ENCODE measurements at regions not wholly inside any gene's neighbourhood (a gene's known extent, or its start where the extent isn't known, plus 50 kb on each side); places are given as distances from the start of the nearest gene placed in this dataset.

DNA sequence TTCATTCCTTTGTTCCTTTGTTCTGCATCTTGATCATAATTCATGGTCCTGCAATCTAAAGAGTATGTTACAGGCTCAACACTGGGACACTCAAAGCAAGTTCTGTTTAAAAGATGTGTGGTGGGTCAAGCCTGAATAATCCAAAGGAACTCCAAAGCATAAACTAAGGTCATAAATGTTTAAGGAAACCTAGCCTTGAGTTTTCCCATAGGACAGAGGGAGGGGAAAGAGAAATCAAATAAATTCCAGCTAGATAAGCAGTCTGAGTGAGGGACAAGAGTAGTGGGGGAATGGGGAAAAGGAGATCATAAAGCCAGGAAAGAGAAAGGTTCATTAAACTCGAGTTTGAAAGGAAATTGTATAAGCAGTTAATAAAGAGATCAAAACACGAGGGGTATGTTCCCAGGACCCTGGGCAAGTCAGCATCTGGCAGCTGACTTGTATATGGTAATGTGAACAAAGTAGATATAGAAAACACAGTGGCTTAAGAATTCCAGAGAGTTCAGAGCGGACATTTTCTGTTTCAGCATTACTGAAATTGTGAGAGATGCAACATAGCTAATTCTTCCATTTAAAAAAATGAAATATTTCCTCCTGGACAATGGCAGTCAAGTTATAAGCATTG lies 125.8 kb upstream of the EDNRA start:
- H3K9ac ChIP-seq (ENCODE audit: low read length), result no peak overlapping the region
- no peaks in the 10 kb centered on the region for H4K20me1 ChIP-seq (ENCODE audit: insufficient read depth, low read length)
- no peaks in the 10 kb centered on the region for H3K9me3 ChIP-seq (ENCODE audit: insufficient read depth, low read length)
- no peak overlapping the region for H2AFZ ChIP-seq (ENCODE audit: low read depth, low read length)
- H3K4me2 ChIP-seq (ENCODE audit: low read length), result no peak overlapping the region
- H3K27ac ChIP-seq (ENCODE audit: low read length), result no peak overlapping the region
- H3K4me1 ChIP-seq (ENCODE audit: low read length), result no peaks in the 10 kb centered on the region
- H3K4me3 ChIP-seq (ENCODE audit: low read length), result no peak overlapping the region
- H3K27me3 ChIP-seq (ENCODE audit: low read depth, low read length), result no peaks in the 10 kb centered on the region
- H3K79me2 ChIP-seq (ENCODE audit: low read length), result no peaks in the 10 kb centered on the region
- TF ChIP-seq EZH2phosphoT487 (IDR thresholded peaks at IDR 0.05; ENCODE audit: low read depth), result no peak
- TF ChIP-seq, protein P1, sequence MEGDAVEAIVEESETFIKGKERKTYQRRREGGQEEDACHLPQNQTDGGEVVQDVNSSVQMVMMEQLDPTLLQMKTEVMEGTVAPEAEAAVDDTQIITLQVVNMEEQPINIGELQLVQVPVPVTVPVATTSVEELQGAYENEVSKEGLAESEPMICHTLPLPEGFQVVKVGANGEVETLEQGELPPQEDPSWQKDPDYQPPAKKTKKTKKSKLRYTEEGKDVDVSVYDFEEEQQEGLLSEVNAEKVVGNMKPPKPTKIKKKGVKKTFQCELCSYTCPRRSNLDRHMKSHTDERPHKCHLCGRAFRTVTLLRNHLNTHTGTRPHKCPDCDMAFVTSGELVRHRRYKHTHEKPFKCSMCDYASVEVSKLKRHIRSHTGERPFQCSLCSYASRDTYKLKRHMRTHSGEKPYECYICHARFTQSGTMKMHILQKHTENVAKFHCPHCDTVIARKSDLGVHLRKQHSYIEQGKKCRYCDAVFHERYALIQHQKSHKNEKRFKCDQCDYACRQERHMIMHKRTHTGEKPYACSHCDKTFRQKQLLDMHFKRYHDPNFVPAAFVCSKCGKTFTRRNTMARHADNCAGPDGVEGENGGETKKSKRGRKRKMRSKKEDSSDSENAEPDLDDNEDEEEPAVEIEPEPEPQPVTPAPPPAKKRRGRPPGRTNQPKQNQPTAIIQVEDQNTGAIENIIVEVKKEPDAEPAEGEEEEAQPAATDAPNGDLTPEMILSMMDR (IDR thresholded peaks at IDR 0.05; ENCODE audit: low read depth, low read length), result no peak
- H3K36me3 ChIP-seq (replicated peaks; ENCODE audit: low read depth, low read length), result no peaks in the 10 kb centered on the region

DNA sequence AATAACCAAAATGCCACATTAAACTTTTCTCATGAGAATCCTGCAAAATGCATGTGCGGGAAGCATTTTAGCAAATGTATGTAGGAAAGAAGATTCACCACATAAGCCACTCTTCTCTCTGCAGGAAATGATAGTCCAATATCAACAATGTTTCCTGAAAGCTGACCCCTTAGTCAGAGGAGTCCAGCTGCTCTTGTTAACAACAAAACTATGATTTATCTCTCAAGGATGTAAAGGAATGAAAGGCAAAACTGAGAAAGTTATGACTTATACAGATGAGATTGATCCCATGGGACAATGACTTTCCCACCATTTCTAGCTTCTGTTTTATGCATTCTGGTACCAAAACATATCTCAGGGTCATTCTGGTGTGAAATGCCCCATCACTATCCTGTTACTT lies 125.0 kb upstream of the EDNRA start:
- Histone ChIP-seq H3K36me3 (replicated peaks; ENCODE audit: low read depth, low read length) (no peaks in the 10 kb centered on the region), H3K9ac (ENCODE audit: low read length) (no peak overlapping the region), H3K27ac (ENCODE audit: low read length) (no peak overlapping the region), H3K4me2 (ENCODE audit: low read length) (no peak overlapping the region), H3K79me2 (ENCODE audit: low read length) (no peaks in the 10 kb centered on the region), H3K4me1 (ENCODE audit: low read length) (no peaks in the 10 kb centered on the region), H3K4me3 (ENCODE audit: low read length) (no peak overlapping the region), H3K27me3 (ENCODE audit: low read depth, low read length) (no peaks in the 10 kb centered on the region), H4K20me1 (ENCODE audit: insufficient read depth, low read length) (no peaks in the 10 kb centered on the region), H3K9me3 (ENCODE audit: insufficient read depth, low read length) (no peaks in the 10 kb centered on the region), H2AFZ (ENCODE audit: low read depth, low read length) (no peak overlapping the region)
- TF ChIP-seq EZH2phosphoT487 (IDR thresholded peaks at IDR 0.05; ENCODE audit: low read depth), result no peak
- TF ChIP-seq, protein P1 (IDR thresholded peaks at IDR 0.05; ENCODE audit: low read depth, low read length), result no peak

DNA sequence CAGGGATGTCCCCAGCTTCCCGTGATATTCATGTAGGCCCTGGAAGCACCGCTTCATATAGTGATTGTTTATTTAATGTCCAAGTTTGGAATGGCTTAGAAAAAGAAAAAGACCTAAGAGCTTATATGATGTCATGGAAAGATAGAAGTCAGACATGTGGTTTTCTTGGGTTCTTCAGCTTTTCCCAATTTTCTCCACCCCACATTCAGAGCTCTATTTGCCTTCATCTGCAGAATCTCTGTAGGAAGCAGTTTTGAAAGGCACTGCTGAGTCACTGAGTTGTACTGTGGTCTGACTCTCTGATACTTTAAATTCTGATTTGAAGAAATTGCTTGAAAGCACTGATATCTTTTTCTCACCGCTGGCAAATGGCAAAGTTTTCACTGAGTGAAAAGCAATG lies 120.6 kb upstream of the EDNRA start:
- TF ChIP-seq, protein P1 (IDR thresholded peaks at IDR 0.05; ENCODE audit: low read depth, low read length), result no peak
- no peak for TF ChIP-seq EZH2phosphoT487 (IDR thresholded peaks at IDR 0.05; ENCODE audit: low read depth)
- no peaks in the 10 kb centered on the region for H3K9me3 ChIP-seq (ENCODE audit: insufficient read depth, low read length)
- no peaks in the 10 kb centered on the region for H3K79me2 ChIP-seq (ENCODE audit: low read length)
- H3K27me3 ChIP-seq (ENCODE audit: low read depth, low read length), result no peaks in the 10 kb centered on the region
- no peak overlapping the region for H3K4me3 ChIP-seq (ENCODE audit: low read length)
- H3K27ac ChIP-seq (ENCODE audit: low read length), result no peak overlapping the region
- no peak overlapping the region for H2AFZ ChIP-seq (ENCODE audit: low read depth, low read length)
- H3K4me1 ChIP-seq (ENCODE audit: low read length), result no peaks in the 10 kb centered on the region
- H4K20me1 ChIP-seq (ENCODE audit: insufficient read depth, low read length), result no peaks in the 10 kb centered on the region
- H3K9ac ChIP-seq (ENCODE audit: low read length), result no peak overlapping the region
- no peaks in the 10 kb centered on the region for H3K36me3 ChIP-seq (replicated peaks; ENCODE audit: low read depth, low read length)
- H3K4me2 ChIP-seq (ENCODE audit: low read length), result no peak overlapping the region

DNA sequence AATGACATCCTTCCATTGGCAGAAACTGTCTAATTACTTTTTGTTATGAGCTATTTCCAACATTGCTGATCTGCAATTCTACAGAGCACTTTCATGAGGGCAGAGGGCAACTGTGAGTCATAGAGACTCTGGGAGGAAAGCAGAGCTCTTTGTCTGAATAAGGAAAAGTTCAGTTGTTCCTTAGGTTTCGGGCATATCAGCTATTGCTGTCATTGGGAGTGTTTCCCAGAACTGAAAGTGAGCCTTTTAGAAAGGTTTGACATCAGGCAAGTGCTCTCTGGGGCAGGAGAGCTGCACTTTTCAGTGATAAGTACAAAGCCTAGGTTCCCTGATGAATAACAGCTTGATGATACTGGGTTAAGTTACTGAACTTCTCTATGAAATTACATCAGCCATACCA lies 119.2 kb upstream of the EDNRA start:
- Histone ChIP-seq H3K36me3 (replicated peaks; ENCODE audit: low read depth, low read length) (no peaks in the 10 kb centered on the region), H3K79me2 (ENCODE audit: low read length) (no peaks in the 10 kb centered on the region), H2AFZ (ENCODE audit: low read depth, low read length) (no peak overlapping the region), H3K4me2 (ENCODE audit: low read length) (no peak overlapping the region), H3K27ac (ENCODE audit: low read length) (no peak overlapping the region), H4K20me1 (ENCODE audit: insufficient read depth, low read length) (no peaks in the 10 kb centered on the region), H3K27me3 (ENCODE audit: low read depth, low read length) (no peaks in the 10 kb centered on the region), H3K4me1 (ENCODE audit: low read length) (no peaks in the 10 kb centered on the region), H3K9me3 (ENCODE audit: insufficient read depth, low read length) (no peaks in the 10 kb centered on the region), H3K4me3 (ENCODE audit: low read length) (no peak overlapping the region), H3K9ac (ENCODE audit: low read length) (no peak overlapping the region)
- TF ChIP-seq, protein P1 (IDR thresholded peaks at IDR 0.05; ENCODE audit: low read depth, low read length), result no peak
- no peak for TF ChIP-seq EZH2phosphoT487 (IDR thresholded peaks at IDR 0.05; ENCODE audit: low read depth)
